NCI-H345 treated with DMSO at 0.1 percent for 48 hours (cell line): ENCODE measurements at regions not wholly inside any gene's neighbourhood (a gene's known extent, or its start where the extent isn't known, plus 50 kb on each side); places are given as distances from the start of the nearest gene placed in this dataset.

Experiments used
- DNase-seq: peaks from one replicate; lab custom pipeline; 2025; ENCODE audit not compliant: unreplicated experiment; lab: John Stamatoyannopoulos, UW

DNA sequence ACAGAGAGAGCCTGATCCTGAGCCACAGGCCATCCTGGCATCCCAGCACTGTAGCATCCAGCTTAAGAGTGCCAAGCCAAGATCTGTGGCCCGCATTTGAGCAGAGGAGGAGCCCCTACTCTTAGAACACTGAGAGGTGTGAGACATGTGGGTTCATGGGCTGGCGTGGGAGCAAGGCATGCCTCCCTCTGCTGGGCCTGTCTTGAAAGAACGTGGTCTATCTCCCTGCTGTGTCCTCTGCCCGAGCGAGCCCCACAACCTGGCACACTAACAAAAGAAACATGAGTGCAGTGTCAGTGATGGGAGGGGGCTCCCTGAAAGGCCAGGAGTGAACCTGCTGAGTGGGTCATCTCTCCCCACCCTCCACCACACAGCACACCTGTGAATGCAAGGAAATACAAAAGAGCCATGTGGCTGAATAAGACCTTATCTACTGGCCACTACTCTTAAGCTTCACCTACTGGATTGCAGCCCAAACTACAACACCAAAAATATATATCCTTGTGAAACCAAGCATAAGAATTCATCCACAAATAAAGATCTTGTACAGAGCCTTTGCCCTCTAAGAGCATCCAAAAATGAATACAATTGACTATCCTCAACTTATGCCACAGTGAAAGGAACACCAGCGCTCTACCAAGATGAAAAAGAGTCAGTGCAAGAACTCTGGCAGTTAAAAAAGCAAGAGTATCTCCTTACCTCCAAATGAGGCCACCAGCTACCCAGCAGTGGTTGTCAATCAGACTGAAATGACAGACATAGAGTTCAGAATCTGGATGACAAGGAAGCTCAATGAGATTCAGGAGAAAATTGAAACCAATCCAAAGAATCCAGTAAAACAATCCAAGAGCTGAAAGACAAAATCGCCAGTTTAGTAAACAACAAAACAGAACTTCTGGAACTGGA is 259.4 kb upstream of the DAB1 start:
- no peak for DNase-seq

DNA sequence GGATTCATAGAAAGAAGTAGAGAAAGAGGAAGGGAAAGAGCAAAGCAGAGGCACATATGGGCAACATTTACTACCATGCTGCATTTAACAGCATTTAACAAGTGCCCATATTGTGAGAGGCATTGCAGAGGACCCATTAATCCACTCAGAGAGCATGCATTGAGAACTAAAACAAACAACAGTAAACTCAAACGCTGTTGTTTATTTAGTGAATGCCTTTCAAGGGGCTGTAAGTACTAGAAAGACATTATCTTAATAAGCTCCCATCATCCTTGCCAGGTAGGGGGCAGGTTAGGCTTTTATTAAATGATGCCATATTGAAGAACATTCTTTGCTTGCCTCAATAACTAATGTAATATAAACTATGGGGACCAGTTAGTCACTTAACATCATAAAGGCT is 254.3 kb upstream of the DAB1 start:
- peak; percentile 39 for DNase-seq

DNA sequence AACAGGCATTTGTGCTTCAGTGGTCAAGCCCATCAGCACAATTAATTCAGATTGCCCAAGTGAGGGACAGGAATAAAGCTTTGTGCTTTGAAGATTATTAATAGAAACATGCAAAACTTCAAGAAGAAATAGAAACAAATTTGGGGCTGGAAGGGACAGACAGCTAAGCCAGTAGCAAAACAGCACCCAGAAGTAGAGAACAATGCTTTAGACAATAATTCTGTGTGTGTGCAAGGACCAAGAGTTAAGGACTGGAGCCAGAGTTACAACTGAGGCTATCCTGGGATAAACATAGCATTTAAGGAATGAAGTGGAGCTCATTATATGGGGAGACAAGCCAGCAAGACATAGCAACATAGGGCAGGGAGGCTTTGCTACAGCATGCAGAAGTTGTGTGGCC is 251.9 kb upstream of the DAB1 start:
- no peak for DNase-seq

DNA sequence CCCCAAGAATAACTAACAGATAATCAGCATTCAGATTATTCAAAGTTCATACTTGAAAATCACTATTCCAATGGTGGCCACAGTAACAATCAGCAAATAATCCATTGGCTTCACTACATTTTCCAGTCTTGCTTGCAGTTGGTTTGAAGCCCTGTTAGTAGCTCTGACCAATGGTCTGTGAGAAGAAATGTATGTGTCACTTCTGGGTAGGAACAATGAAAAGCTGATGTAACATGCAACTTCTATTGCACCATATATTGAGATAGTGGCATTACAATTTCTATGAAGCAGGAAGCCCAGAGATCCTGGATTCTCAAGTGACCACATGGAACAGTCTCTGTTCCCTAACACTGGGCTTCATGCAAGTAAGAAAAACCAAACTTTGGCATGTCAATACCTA is 250.9 kb upstream of the DAB1 start:
- no peak for DNase-seq

DNA sequence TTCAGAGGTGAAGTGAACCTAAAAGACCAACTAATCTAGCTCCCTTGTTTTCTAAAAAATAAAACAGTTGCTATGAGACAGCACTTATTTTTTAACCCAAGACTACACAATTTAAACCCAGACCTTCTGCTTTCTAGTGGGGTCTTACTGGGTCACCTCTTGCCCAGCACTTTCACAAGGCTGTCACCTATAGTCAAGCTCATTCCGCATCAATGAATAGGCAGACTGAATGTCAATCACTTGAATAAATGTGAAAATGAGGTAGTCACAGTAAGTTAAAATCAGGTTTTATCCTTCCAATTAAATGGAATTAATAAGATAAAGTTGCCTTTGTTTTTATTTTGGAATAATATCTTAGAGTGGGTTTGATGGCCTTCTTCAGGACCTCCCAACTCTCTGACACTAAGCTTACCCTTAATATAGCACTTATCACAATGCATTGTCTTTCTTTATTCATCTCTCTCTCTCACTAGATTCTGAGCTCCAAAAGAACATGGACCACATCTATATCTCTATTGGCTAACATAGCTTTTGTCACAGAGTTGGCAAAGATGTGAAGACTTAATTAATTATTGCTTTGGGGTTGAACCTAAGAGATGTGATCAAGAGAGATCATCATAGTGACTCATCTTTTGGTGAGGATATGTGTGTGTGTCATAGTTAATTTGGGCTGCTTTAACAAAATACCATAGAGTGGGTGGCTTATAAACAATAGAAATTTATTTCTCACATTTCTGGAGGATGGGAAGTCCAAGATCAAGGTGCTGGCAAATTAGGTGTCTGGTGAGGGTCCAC is 248.7 kb upstream of the DAB1 start:
- DNase-seq, result no peak

DNA sequence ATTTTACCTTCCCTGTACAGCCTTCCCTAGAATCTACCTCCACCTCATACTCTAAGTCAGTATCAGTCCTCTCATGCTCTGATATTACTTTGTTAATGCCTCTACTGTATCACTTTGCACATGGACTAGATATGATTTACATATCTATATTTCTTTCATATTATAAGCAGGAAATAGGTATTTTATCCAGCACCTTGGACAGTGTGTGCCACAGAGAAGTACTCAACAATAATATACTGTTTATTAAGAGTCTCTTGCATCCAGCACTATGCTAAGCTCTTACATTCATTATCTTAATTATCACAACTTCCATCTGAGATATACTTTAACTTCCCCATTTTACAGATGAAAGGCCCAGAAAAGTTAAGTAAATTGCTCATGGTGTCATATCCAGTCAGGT is 247.9 kb upstream of the DAB1 start:
- no peak for DNase-seq

DNA sequence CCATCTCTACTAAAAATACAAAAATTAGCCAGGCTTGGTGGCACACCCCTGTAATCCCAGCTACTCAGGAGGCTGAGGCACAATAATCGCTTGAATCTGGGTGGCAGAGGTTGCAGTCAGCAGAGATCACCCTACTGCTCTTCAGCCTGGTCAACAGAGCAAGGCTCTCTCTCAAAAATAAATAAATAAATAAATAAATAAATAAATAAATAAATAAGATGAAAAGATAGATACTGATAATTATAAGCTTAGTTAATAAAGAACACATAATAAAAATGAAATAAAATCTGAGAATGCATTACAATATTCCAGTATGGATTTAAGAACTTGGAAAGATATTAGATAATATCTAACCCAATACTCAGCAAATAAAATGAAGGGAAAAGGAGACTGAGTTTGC is 235.9 kb upstream of the DAB1 start:
- DNase-seq, result no peak

DNA sequence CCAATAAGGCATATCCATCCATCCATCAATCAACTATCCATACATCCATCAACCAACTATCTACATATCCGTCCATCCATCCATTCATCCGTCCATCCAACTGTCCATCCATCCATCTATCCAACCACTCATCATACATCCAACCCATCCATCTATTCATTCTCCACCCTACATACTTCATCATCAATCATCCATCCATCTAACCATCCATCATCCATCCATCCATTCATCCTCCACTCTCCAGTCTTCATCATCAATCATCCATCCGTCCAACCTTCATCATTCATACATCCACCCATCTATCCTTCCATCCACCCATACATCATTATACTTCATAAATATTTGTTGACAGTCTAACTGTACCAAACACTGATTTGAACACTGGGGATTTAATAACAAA is 231.3 kb upstream of the DAB1 start:
- DNase-seq, result no peak

DNA sequence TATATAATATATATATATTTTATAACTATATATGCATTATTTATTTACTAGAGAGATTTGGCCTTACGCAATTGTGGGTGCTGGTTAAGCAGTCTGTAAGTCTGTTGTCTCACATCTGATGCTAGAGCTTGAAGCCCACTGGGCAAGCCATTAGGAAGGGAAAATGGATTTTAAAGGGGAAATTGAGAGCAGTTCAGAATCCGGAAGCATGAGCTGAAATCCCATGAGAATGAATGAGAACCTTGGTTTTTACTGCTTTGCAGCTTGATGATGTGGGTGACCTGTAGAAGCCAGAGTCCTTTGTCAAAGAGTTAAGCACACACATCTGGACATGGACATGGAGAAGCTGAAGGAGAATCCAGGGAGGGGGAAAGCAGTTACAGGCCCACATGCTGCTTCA is 220.8 kb upstream of the DAB1 start:
- no peak for DNase-seq

DNA sequence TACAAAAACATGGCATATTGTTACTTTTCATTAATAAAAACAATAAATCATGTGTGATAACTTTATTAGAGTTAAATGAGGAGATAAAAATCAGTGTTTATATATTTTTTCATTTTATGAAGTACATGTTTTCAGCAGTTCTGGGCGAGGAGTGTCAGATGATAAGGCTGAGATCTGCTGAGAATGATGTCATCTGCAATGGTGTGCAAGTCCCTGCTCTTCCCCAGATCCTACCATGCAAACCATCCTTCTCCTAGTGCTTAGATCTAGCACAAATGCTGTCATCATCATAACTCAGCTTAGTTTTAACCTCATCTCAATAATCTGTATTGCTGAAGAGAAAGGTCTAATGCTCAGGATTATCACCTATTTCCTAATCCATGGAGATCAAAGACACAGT is 214.4 kb upstream of the DAB1 start:
- DNase-seq, result no peak

DNA sequence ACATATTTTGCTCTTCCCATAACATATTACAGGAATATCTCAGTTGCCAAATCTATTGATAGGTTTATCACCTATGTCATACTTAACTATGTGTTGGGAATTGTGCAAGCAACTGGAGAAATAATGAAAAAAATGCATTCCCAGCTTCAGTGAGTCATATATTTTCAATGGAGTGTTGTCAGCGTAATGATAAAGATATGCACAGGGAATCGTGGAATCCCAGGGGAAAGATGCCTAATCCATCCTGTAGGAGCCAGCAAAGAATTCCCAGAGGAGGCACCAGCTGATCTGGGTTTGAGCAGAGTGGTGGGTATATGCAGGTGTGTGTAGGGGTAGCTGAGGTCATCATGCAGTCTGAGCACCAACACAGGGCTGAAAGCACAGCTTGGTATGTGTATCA is 213.3 kb upstream of the DAB1 start:
- DNase-seq, result no peak

DNA sequence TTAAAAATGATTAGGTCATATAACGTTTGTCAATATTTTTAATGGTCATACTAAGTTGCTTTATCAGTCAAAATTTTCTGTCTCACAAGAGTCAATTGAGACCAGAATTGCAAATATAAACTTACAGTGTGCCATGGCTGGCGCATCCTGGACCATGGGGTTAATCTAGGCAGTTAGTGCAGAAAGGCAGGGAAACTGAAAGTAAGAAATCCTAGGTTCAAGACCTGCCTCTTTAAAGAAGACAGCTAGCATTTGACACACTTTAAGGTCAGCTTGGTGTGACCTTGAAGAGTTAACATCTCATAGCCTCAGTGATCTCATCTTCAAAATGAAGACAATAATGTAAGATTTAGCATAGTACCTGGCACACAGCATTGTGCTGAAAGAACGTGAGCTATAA is 210.0 kb upstream of the DAB1 start:
- no peak for DNase-seq

DNA sequence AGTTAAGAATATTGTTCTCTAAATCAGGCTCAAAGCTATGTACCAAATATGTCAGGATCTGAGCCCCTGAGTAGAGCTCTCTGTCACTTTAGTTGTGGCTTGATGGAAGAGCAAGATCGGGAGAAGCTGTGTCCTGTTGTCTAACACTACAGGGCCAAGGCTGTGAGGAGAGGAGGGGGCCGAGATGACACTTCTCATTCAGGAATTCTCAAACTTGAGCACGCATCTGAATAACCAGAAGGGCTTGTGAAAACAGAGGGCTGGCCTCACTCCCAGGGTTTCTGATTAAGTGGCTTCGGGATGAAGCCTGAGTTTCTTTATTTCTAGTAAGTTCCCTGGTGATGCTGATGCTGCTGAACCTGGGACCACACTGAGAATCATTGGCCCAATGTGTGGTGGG is 209.2 kb upstream of the DAB1 start:
- DNase-seq, result no peak

DNA sequence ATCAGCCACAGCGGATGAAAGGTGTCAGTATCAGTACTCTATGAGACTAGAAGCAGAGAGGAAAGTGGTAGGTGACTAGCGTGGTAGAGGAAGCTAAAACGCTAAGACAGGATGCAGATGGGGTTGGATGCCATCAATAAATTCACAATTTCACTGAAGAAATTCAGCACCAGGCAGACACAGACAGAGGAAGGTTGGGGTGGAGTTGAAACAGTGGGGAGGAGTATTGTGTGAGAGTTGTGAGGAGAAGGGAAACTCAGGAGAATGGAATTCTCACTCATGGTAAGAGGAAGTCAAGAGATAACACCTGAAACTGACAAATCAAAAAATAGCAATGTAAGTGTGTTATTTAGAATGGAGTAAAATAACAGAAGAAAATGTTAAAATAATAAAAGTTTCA is 208.5 kb upstream of the DAB1 start:
- DNase-seq, result no peak

DNA sequence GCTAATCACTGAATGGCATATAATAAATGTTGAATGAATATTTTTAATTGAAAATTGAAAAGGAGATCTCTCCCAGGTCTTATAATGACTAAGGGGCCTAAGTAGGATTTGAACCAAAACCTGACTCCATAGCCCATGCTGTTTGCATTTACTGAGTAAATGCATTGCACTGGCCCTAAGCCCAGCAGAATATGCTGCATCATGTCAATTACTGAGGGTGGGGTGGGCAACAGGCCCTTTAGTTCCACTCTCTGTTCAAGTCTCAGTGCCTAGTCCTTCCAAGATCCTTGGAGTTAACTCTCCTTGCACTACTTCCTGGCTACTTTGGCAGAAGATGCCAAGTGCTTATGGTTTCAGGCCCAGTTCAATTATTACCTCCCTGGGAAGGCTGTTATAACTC is 203.8 kb upstream of the DAB1 start:
- no peak for DNase-seq

DNA sequence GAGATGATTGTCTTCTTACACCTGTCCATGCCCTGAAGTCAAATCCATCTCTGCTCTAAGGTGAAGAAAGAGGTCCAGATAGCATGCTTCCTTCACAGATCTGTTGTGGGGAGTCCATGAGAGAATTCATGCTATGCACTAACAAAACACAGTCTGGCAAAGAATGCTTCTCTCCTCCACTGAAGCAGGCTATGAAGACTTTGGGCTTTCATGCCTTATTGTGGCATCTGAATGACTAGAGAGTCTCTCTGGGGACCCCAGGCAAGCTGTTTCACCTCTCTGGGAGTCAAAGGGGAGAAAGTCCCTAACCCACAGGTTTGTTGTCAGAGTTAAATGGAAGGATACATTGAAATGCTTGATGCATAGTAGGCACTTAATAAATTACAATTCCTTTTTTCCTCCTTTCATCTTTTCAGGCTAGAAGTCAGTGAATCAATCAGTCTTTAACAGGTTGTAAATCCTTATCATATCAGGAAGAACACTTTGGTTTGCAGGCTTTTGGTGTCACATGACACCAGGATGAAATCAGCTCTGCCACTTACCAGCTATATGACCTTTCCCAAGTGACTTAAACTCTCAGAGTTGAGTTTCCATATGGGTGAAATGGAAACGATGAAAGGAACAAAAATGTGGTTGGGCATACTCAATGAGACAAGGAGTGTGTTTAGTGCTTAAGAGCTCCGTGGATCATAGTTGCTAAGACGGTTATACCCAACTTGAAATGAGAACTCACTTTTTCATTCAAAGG is 200.1 kb upstream of the DAB1 start:
- no peak for DNase-seq

DNA sequence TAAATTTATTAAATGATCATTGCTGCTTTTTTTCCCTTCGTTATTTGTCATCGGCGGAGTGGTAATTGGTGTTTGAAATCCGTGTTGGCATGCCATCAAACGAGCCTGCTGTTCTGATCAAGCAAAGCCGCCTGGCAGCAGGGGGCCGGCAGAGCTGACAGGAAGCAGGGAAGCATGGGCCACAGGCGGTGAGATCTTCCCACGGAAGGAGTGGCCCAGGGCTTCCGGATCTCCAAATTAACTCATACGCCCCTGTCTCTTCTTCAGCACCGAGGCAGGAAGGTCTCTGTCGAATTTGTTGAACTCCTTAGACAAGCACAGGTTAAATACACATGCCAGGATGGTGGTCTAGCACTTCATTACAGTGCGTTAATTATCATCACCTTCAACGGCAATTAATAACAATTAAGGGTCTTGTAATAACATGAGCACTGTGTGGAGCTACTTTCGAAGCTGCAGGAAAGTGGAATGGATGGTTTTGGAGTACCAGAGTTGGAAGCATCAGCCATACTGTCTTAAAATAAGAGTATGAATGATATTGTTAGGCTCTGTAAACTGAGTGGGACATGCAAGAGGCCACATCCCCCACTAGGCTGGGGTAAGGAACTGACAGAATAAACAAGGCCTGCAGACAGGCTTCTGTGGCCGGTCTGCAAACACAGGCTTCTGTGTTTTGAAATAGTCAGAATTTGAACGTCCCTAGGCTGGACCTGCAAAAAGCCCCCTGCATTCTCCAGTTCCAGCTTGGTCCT is 199.4 kb upstream of the DAB1 start:
- DNase-seq, result no peak

DNA sequence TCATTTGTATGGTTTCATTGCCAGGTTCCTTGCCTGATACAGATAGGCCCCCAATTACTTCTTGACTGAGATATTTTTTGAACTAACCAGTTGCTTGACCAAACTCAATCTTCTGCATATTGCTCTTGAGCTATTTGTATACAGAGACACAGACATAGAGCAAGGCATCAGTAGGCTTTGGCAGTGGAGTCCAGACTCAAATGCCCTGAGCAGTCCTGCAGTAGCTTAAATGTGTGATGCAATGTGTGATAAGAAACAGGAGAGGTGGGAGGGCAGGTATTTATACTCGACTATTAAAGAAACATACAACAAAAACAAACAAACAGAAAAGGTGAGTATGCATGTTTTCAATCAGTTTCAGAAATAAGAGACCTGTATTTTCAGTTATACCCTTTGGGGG is 197.9 kb upstream of the DAB1 start:
- no peak for DNase-seq

DNA sequence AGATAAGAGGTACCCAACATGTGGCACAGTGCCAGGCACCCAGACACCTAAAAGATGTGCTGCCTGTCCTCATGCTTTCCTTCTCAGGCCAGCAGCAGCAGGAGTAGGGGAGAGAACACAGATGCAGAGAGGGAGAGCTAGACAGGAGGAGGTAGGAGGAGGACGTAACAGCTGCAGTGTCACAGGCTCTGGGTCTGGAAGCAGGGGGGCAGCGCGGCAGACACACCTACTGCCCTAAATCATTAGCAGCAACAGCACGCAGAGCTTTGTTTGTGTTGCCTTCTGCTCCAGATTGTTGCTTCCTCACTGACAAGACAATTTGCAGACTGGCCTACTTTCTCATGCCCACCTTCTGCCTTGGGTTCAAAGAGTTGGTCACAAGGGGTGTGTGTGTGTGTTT is 196.7 kb upstream of the DAB1 start:
- DNase-seq, result no peak

DNA sequence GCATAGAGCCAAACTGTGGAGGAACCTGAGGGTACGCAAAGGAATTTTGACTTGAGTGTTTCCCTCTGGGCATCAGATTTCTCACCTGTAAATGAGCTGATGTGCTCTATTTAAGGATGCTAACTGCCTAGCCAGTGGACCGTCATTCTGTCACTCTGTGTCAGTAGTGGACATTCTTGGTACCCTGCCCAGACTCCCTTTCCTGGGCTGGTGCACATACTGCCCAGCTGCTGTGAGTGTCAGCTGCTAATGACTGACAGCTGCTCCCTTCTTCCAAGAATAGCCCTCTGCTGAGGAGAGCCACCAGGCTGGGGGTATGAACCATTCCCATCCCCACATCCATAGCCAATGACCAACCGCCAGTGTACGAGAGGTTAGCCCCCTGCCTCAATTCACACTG is 193.1 kb upstream of the DAB1 start:
- no peak for DNase-seq

DNA sequence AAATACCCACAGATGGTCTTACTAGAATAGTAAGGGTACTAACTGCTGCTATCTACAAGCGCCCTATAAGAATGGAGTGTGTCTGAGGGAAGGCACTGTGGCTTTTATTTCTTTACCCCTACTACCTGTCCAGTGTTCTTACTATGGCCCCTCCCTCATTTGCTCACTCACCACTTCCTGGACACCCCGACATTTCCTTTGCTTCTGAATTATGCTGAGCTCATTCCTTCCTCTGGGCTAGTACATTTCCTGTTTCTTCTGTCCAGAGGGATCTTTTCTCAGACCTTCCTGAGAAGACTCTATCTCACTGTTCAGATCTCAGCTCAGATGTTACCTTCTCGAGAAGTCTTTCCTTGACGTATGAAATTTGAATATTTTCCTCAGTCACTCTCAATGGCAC is 192.1 kb upstream of the DAB1 start:
- DNase-seq, result no peak
